Choroid plexus epithelial cell (primary cell): ENCODE measurements at regions not wholly inside any gene's neighbourhood (a gene's known extent, or its start where the extent isn't known, plus 50 kb on each side); places are given as distances from the start of the nearest gene placed in this dataset.
A peak's percentile ranks its signal among the peaks of the same experiment; 100 is the strongest.

ENCODE experiments used
- DNase-seq: peaks from one replicate; pipeline ENCODE4 v3.0.0-alpha.2; 2010; ENCODE audit warnings: low read depth
- H3K4me3 ChIP-seq: 2 replicates; pipeline ENCODE4 v1.5.1; 2011; ENCODE audit warnings: low read depth, mild to moderate bottlenecking, control low read depth, low read length, moderate library complexity
- TF ChIP-seq, protein P1 (sequence below): conservative IDR thresholded peaks from 2 replicates; pipeline ENCODE4 v1.5.1; 2011; ENCODE audit warnings: low read depth, mild to moderate bottlenecking, control low read depth, inconsistent platforms, low read length, moderate library complexity

DNA sequence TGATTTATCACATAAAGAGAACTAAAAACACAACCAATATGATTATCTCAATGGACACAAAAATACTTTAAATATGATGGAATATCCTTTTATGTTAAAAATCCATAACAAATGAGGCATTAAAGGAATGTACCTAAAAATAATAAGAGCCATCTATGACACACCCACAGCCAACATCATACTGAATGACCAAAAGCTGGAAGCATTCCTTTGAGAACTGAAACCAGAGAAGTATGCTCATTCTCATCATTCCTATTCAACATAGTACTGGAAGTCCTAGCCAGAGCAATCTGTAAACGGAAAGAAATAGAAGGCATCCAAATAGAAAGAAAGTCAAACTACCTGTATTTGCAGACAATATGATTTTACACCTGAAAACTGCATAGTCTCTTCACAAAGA, 671.0 kb downstream of the SLITRK1 start:
- TF ChIP-seq, protein P1, sequence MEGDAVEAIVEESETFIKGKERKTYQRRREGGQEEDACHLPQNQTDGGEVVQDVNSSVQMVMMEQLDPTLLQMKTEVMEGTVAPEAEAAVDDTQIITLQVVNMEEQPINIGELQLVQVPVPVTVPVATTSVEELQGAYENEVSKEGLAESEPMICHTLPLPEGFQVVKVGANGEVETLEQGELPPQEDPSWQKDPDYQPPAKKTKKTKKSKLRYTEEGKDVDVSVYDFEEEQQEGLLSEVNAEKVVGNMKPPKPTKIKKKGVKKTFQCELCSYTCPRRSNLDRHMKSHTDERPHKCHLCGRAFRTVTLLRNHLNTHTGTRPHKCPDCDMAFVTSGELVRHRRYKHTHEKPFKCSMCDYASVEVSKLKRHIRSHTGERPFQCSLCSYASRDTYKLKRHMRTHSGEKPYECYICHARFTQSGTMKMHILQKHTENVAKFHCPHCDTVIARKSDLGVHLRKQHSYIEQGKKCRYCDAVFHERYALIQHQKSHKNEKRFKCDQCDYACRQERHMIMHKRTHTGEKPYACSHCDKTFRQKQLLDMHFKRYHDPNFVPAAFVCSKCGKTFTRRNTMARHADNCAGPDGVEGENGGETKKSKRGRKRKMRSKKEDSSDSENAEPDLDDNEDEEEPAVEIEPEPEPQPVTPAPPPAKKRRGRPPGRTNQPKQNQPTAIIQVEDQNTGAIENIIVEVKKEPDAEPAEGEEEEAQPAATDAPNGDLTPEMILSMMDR = no peak
- DNase-seq = peak; percentile 74

GRCh38 chr13:83204886-83205285, 677.4 kb downstream of the SLITRK1 start:
- no peak for DNase-seq
- no peak overlapping the region for H3K4me3 ChIP-seq
- TF ChIP-seq, protein P1 = no peak

More for the DNA sequence above, 671.0 kb downstream of the SLITRK1 start:
- H3K4me3 ChIP-seq = no peak overlapping the region

DNA sequence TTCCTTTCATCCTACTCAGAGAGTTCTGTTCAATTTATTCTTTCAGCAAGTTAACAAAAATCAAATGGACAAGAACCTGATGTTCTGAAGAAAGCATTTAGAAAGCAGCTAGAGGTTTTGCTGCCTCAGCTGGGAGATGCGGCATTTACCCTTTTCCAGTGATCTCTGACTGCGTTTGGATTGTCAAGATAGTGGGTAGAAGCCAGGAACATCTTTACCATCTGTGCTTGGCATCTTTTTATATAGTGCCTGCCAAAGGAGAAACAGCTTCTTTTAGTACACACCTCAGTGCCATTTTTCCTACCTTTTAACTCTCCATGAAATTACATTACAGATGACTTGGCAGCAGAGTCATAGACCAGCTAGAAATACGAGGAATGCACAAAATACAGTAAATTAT, 680.8 kb downstream of the SLITRK1 start:
- no peak for DNase-seq
- TF ChIP-seq, protein P1 = no peak
- H3K4me3 ChIP-seq = no peak overlapping the region

DNA sequence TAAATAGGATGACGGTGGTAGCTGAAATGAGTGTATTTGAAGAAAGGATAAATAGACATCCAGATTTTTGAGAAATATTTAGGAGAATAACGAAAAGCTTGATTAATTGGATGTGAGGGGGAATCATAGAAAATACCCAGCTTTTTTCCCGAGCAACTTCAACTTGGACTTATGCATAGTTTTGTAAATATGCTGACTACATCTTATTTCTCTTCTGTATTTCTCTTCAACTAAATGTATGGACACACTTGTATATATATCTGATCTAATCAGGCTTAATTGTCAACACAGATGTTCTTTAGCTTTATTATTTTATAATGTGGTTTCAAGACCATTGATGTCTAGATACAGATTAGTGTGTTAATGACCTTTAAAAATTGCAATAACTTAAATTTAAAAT, 685.0 kb downstream of the SLITRK1 start:
- no peak for DNase-seq
- TF ChIP-seq, protein P1 = no peak
- H3K4me3 ChIP-seq = no peak overlapping the region

- H3K4me3 ChIP-seq = no peak overlapping the region
- peak; percentile 4 for DNase-seq
- TF ChIP-seq, protein P1 = no peak
Observed at GRCh38 chr13:83190020-83190419, 692.3 kb downstream of the SLITRK1 start.

DNA sequence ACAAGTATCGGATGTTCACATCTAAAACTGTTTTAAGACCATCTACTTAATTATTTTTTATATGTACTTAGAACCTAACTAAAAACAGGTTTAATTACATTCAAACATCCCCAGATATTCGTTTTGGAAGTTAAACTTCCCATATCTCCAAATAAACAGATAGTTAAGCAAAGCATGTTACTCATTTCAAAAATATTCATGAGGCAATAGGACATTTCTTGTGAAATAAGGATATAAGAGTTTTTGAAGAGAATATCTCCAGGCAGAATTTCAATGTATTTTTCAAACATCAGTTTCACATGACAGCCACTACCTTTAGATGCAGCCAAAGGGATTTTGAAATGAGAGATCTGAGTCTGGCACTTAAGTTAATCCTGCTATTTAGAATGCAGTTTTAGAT, 697.5 kb downstream of the SLITRK1 start:
- DNase-seq = peak; percentile 79
- TF ChIP-seq, protein P1 = no peak

GRCh38 chr13:83184150-83184475, 698.2 kb downstream of the SLITRK1 start:
- no peak for DNase-seq
- no peak overlapping the region for H3K4me3 ChIP-seq
- TF ChIP-seq, protein P1 = no peak

More for the DNA sequence above, 697.5 kb downstream of the SLITRK1 start:
- H3K4me3 ChIP-seq = no peak overlapping the region
